Activated CD8-positive, alpha-beta memory T cell treated with anti-CD3 and anti-CD28 coated beads for 48 hours (primary cell): ENCODE measurements at regions not wholly inside any gene's neighbourhood (a gene's known extent, or its start where the extent isn't known, plus 50 kb on each side); places are given as distances from the start of the nearest gene placed in this dataset.
"Not testable (repeated sequence)": the region's sequence is repeated elsewhere in the genome, so short reads cannot be mapped to it uniquely, and the experiment has no call there.

Source experiments
- DNase-seq, 3 experiments: peaks; one replicate each; pipeline ENCODE4 v3.0.0-alpha.2; 2020; ENCODE audit warnings: low read depth in 2 of 3, low spot score in 2 of 3

GRCh38 chr1:47522935-47523834 is 85.3 kb downstream of the FOXD2 start:
- no peak for DNase-seq

- no peak for DNase-seq
Observed at GRCh38 chr1:47523835-47524215, 86.0 kb downstream of the FOXD2 start.

GRCh38 chr1:47524272-47524671 is 86.4 kb downstream of the FOXD2 start:
- DNase-seq: no peak

GRCh38 chr1:47527653-47528272 is 89.9 kb downstream of the FOXD2 start:
- no peak for DNase-seq

GRCh38 chr1:47529520-47530098 is 91.8 kb downstream of the FOXD2 start:
- DNase-seq: no peak

- DNase-seq: no peak
Observed at GRCh38 chr1:47532921-47533792, 95.3 kb downstream of the FOXD2 start.

GRCh38 chr1:47533793-47534328 is 96.0 kb downstream of the FOXD2 start:
- DNase-seq: no peak

- DNase-seq: no peak
Observed at GRCh38 chr1:47534436-47534835, 96.6 kb downstream of the FOXD2 start.

- no peak for DNase-seq
Observed at GRCh38 chr1:47536646-47537118, 98.8 kb downstream of the FOXD2 start.

GRCh38 chr1:47537268-47537667 is 99.4 kb downstream of the FOXD2 start:
- no peak for DNase-seq

GRCh38 chr1:47537966-47538365 is 100.1 kb downstream of the FOXD2 start:
- no peak for DNase-seq

GRCh38 chr1:47538530-47538929 is 100.7 kb downstream of the FOXD2 start:
- not testable (repeated sequence) for DNase-seq

- DNase-seq: not testable (repeated sequence)
Observed at GRCh38 chr1:47541705-47542104, 103.9 kb downstream of the FOXD2 start.

GRCh38 chr1:47543089-47543488 is 105.2 kb downstream of the FOXD2 start:
- DNase-seq: not testable (repeated sequence)

- DNase-seq: no peak
Observed at GRCh38 chr1:47545912-47546483, 108.2 kb downstream of the FOXD2 start.

- DNase-seq: no peak
Observed at GRCh38 chr1:47547753-47548573, 110.1 kb downstream of the FOXD2 start.

GRCh38 chr1:47548637-47549036 is 110.8 kb downstream of the FOXD2 start:
- no peak for DNase-seq

- no peak for DNase-seq
Observed at GRCh38 chr1:47549532-47549931, 111.7 kb downstream of the FOXD2 start.

- DNase-seq: no peak
Observed at GRCh38 chr1:47550929-47551328, 113.1 kb downstream of the FOXD2 start.
